ENCODE measurements at regions not wholly inside any gene's neighbourhood (a gene's known extent, or its start where the extent isn't known, plus 50 kb on each side); places are given as distances from the start of the nearest gene placed in this dataset.

DNA sequence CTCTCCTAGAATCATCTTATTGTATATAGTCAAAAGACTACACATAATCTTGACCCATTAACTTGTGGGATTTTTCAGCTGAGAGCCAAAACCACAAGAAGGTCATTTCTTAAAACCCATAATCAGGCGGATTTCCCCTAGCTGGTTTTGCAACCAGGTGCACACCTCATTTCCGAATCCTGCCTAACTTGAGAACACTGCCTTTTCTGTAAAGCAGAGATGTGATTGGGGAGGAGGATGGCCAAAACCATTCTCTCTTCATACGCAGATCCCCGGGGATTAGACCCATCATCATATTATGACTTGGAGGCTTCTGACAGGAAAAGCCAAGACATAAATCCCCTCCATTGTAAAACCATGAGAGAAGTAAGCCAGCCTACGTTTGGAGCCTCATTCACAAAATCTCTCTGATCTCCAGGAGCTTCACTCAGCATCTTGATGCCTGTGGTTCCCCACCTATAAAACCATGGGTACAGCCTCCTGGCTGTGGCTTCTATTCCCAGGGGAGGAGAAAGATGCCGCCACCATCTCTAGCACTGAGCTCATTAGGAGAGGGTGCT lies 191.3 kb downstream of the KIF18A start:
- TF ChIP-seq, protein P1, sequence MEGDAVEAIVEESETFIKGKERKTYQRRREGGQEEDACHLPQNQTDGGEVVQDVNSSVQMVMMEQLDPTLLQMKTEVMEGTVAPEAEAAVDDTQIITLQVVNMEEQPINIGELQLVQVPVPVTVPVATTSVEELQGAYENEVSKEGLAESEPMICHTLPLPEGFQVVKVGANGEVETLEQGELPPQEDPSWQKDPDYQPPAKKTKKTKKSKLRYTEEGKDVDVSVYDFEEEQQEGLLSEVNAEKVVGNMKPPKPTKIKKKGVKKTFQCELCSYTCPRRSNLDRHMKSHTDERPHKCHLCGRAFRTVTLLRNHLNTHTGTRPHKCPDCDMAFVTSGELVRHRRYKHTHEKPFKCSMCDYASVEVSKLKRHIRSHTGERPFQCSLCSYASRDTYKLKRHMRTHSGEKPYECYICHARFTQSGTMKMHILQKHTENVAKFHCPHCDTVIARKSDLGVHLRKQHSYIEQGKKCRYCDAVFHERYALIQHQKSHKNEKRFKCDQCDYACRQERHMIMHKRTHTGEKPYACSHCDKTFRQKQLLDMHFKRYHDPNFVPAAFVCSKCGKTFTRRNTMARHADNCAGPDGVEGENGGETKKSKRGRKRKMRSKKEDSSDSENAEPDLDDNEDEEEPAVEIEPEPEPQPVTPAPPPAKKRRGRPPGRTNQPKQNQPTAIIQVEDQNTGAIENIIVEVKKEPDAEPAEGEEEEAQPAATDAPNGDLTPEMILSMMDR (IDR thresholded peaks at IDR 0.05; ENCODE audit: insufficient read depth, missing control alignments), result no peak
- no peak for FAIRE-seq

GRCh38 chr11:27914080-27914479 lies 193.9 kb downstream of the KIF18A start:
- DNase-seq (ENCODE audit: insufficient read length, low spot score) (no peak), FAIRE-seq (no peak)
- TF ChIP-seq, protein P1 (IDR thresholded peaks at IDR 0.05; ENCODE audit: insufficient read depth, missing control alignments), result no peak

More for the DNA sequence above, 191.3 kb downstream of the KIF18A start:
- DNase-seq (ENCODE audit: insufficient read length, low spot score), result no peak

GRCh38 chr11:27913650-27914049 lies 194.3 kb downstream of the KIF18A start:
- DNase-seq (ENCODE audit: insufficient read length, low spot score), result no peak
- no peak for FAIRE-seq
- TF ChIP-seq, protein P1 (IDR thresholded peaks at IDR 0.05; ENCODE audit: insufficient read depth, missing control alignments), result no peak

- FAIRE-seq, result no peak
- DNase-seq (ENCODE audit: insufficient read length, low spot score), result no peak
- TF ChIP-seq, protein P1 (IDR thresholded peaks at IDR 0.05; ENCODE audit: insufficient read depth, missing control alignments), result no peak
Observed at GRCh38 chr11:27912916-27913315, 195.0 kb downstream of the KIF18A start.

DNA sequence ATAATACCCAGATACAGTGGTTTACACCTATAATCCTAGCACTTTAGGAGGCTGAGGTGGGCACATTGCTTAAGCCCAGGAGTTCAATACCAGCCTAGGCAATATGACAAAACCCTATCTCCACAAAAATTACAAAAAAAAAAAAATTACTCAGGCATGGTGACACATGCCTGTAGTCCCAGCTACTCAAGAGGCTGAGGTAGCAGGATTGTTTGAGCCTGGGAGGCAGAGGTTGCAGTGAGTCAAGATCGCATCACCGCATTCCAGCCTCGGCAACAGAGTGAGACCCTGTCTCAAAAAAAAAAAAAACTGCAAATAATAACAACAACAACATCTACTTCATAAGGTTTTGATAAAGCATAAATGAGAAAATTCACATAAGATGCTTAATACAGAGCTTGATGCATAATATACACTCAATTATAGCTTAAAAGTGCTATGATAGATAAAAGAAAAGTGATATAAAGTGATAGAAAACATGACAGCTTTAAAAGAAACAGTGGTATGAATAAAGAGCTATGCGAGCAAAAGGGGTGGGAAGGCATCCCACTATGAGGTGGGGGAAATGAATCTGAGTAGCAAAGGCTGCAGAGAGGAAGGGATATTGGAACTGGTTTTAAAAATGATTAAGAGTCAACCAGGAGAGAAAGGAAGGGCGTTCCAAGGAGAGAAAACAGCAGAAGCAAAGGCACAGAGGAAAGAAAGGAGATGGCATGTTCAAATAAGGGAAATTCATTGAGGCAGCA lies 197.6 kb downstream of the KIF18A start:
- DNase-seq (ENCODE audit: insufficient read length, low spot score), result no peak
- TF ChIP-seq, protein P1 (IDR thresholded peaks at IDR 0.05; ENCODE audit: insufficient read depth, missing control alignments), result no peak
- no peak for FAIRE-seq

GRCh38 chr11:27909386-27909785 lies 198.6 kb downstream of the KIF18A start:
- FAIRE-seq (no peak), DNase-seq (ENCODE audit: insufficient read length, low spot score) (no peak)
- TF ChIP-seq, protein P1 (IDR thresholded peaks at IDR 0.05; ENCODE audit: insufficient read depth, missing control alignments), result no peak

GRCh38 chr11:27908621-27909020 lies 199.3 kb downstream of the KIF18A start:
- TF ChIP-seq, protein P1 (IDR thresholded peaks at IDR 0.05; ENCODE audit: insufficient read depth, missing control alignments), result no peak
- FAIRE-seq (no peak), DNase-seq (ENCODE audit: insufficient read length, low spot score) (no peak)
